NCI-H748 (cell line): ENCODE measurements at regions not wholly inside any gene's neighbourhood (a gene's known extent, or its start where the extent isn't known, plus 50 kb on each side); places are given as distances from the start of the nearest gene placed in this dataset.

Experiments
- DNase-seq: peaks from one replicate; lab custom pipeline; 2025; ENCODE audit not compliant: unreplicated experiment; lab: John Stamatoyannopoulos, UW

DNA sequence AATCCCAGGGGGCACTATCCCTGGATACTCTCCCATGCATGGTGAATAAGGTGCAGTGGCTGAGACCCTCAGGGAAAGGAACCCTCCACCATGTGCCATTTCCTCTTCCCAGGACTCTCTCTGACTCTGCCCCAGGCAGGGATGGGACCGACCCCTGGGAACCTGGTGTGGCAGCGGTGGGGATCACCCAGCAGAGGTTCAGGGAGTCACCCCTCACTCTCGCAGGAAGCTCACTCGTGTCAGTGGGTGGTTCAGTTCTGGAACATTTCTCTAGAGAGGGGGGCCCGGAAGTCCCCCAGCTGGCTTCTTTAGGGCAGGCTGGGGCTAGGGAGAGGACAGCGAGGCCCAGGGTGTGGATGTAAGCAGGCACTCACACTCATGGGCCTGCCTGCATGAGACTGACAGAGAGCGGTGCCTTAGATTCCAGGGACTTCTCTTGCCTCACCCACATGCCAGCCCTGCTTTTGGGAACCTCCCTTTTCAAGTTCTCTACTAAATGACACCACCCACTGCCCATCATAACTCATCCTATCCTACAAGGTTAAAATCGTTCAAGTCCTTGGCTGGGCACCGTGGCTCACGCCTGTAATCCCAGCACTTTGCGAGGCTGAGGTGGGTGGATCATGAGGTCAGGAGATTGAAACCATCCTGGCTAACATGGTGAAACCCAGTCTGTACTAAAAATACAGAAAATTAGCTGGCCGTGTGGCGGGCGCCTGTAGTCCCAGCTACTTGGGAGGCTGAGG, 109.7 kb upstream of the SDK2 start:
- no peak for DNase-seq

DNA sequence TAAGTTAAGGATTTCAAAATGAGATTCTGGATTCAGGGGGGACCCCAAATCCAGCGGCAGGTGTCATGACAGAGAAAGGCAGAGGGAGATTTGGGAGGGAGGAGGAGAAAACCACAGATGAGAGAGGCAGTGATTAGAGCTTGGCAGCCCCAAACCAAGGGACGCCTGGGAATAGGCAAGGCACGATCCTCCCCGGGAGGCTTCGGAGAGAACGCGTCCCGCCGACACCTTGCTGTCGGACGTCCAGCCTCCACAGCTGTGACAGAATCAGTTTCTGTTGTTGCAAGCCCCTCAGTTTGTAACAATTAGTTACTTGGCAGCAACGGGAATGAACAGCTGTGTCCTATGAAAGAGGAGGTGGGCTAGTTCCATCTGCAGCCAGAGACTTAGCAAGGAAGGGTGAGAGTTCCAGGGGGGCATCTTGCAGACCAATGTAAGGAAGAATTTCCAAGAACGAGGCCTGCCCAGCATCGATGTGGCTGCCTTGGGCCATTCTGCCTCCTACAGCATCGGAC, 110.7 kb upstream of the SDK2 start:
- DNase-seq, result no peak

DNA sequence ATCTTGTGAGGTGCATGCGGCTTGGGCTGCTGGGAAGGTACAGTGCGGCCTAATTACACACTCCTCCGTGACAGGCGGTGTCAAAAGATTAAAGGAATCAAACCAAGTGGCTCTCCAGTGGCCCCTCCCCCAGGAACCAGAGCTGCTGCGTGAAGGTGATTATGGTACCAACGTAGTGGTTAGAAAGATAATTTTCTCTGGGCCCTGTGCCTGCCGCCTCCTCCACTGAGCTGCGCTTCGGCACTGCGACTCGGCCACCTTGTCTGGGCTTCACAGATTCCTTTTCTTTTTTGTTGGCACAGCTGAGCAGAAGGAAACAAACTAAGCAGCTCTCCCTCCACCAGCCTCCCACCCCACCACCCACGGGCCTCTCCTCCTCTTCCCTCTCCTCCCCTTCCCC, 113.2 kb upstream of the SDK2 start:
- DNase-seq, result peak; percentile 93

DNA sequence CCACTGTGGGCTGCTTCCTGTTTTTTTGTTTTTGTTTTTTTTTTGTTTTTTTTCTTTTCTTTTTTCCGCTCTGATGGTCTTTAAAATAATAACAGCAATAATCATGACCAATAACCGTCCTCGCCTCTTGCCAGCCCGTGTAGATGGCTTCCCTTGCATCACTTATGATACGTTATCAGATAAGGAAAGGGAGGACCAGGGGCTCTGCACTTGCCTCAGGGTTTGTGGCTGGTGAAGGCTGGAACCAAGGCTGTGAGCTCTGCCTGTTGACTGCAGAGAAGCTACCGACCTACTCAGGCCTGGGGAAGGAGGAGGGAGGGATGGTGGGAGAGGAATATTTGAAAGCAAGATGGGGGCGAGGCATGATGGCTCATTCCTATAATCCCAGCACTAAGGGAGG, 114.0 kb upstream of the SDK2 start:
- DNase-seq, result no peak

DNA sequence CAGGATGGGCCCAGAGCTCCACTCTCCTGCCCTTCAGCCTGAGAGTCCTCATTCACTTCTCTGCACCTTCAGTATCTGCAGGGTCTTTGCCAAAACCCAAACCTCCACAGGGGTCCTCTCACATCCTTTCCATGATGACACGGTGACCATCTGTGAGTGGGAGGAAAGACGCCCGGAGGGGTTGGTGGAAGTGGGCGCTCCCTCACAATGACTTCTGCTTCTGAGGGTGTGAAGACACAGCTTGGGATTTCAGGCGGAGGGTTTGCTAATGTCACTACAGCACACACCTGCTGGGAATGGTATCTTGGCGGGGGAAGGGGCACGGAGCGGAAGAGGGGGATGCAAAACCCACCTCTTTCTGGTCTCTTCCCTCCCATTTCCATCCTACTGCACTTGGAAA, 115.1 kb upstream of the SDK2 start:
- no peak for DNase-seq

DNA sequence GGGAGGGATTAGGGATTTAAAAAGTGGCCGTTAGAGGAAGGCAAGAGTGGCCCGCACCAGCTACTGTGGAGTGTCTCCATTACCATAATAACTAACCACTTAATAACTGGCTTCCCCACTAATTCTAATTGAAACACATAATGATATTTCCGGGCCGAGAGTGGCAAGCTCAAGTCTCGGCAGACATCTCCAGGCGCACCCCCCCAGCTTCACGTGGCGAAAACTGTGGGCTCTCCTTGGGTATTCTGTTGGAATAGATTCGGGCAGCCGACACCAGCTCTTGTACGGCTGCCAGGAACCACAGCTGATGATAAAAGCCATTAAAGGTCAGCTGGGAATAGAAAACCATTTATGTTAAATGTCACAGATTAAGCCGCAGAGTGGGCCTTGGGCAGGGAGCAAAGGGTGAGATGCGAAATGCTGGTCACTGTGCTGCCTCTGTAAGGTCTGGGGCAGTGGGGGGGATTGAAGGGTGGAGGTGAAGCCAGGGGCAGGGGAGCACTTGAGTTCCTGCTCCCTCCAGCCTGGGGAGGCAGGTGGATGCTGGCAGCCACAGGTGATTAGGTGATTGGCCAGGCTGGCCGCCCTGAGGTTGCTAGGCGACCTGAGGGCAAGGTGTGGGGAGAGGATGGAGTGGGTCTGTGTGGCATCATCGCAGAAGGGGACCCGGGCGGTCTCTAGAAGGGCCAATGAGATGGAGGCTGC, 115.6 kb upstream of the SDK2 start:
- peak; percentile 94 for DNase-seq

DNA sequence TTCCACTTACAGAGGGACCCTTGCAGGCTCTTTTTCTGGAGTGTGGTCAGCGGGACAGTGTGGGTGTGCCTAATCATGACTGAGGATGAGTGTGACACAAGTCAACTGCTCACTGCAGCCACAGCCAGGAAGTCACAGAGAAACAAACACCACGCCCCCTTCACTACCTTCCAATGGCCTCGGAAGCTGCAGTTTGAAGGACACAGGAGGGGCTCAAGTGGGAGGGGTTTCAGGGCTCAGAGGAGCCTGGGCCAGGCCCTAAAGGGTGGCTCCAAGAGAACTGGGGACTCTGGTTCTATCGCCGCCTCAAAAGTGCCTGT, 116.2 kb upstream of the SDK2 start:
- peak; percentile 94 for DNase-seq

DNA sequence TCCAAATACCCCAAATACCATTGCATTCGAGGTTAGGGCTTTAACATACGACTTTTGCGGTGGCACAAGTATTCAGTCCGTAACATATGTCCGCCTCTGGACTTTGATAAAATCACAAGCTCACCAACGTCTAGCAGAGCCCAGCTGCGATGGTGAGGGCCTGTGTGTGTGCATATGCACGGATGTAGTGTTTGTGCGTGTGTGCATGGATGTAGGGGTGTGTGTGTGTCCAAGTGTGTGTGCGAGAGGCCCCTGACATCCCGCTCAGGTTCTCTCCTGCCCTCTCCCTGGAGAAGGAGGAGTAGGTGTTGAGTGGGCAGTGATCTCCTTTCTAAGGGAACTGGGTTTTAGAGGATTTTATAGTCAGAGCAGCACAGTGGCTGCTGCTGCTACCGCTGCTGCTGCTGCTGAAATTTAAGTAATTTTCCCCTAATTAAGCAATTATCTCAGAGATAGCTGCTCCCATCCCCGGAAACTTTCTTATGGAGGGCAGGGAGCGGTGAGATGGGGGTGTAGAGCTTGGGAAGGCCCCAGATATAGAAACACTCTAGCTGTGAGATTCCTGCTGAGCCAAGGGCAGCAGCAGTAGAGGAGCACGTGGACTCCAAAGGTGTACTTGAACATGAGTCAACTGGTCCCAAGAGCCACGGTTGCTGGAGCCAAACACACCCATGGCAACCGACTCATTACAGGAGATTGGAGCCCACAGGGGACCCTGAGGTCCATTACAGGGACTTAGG, 121.7 kb upstream of the SDK2 start:
- peak; percentile 50 for DNase-seq

DNA sequence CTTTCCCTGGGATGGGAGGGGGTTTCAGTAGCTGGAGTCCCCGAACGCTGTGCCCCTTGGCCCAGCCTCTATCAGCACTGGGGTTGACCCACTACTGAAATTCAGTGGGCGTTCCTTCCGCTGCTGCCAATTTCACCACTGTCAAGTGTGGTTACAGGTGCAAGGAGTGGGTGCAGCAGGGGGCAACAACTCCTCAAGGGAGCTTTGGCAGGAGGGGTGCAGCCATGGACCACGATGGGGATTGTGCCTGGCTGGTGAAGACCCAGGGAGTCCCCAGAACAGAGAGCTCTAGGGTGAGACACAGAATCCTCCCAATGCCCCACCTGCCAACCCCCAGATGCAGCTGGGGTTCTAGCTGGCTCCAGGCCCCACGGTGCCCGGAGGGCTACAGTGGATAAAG, 123.5 kb upstream of the SDK2 start:
- no peak for DNase-seq

DNA sequence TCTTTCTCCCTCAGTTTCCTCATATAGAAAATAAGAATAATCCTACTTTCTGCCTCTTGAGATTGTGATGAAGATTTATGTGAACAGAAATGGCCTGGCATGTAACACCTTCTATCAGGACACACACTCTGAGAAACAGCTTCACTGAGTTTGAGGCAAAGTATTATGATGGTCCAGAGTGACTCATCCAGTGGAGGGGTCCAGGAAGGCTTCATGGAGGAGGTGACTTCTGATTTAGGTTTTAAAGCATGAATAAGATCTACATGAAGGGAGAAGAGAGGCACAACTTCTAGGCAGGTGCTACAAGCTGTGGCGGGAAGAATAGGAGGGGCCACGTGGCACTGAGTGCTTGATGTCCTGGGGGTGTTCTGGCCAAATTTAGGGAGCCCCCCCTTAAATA, 124.4 kb upstream of the SDK2 start:
- no peak for DNase-seq

DNA sequence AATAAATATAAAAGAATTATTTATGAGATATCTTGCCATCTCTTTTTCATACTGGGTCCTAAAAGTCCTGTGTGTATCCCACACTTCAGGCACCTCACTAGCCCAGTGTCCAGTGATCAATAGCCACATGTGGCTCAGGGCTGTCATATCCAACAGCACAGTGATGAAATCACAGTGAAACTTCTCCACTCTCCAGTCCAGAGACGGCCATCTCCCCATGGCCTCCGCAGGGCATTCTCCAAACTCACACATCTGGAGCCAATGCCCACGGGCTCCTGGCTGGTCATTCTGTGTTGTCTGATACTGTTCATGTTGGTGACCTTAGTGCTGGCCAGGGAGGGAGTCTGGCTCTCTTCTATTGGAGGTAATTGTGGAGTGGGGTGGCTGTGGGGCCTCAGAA, 125.2 kb upstream of the SDK2 start:
- DNase-seq, result no peak

DNA sequence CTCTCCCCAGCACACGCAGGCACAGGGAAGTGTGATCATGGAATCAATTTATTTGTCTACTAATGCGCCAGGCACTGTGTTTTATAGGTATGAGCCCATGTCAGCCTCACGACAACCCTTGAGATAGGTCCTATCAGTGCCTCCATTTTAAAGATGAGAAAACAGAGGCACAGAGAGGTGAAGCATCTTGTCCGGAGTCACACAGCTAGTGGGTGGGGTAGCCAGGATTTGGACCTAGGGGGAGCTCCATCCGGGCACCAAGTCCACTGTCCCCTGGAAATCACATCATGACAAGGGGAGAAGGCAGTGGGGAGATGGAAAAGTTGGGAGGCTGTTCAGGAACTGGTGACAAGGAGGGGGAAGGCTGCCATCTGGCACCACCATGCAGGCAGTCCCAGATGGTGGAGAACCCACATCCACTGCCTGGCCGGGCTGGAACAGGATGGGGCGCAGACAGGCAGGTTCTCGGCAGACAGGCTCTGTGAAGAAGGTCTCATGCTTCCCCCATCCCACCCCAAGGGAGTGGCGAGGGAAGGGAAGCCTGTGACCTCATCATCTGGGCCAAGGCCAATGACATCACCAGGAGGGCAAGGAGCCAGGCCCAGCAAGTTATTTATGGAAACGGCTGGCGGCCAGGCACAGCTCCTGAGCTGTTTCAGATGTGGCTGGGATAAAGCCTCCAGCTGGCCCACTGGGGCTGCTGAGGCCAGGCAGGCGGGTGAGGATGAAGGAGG, 126.0 kb upstream of the SDK2 start:
- DNase-seq, result peak; percentile 21

DNA sequence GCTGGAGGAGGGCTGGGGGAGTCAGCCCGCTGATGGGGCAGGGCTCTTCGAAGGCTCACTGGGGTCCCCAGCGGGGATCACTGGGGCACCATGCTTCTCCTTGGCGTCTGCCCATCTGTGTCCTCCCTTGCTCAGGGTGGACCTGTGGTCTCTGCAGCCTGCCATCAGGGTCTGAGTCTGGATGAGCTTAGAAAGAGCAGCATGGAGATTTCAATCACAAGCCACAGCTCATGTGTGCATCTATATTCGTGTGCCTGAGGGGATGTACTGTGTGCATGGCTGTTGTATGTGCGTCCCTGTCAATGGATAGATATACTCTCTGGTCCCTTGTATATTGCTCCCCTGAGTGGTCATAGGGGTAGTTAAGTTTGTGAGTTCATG, 126.6 kb upstream of the SDK2 start:
- DNase-seq, result no peak

DNA sequence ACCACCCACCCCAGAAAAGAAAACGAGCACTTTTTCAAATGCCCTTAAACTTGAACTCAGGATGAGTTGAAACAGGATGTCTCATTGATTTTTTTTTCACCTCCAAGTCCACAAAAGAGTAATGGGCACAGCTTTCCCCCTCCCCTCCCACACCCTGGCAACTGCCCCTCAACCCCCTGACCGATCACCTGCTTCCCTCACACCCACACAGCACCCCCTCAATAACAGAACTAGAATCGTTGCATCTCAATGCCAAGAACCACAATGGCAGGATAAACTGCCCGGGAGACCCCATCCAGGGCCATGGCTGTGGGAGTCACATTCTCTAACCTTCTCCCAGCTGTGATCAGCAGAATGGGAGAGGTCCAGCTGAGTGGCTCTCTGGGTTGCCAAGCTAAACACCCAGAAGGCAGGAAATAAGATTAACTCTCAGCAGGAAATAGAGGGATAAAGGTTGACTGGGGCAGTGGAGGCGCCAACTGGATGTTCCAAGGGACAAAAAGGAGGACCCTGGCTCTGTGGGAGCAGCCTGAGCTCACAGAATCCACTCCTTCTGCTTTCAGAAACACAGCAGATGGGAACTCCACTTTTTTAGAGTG, 128.0 kb upstream of the SDK2 start:
- DNase-seq, result no peak

DNA sequence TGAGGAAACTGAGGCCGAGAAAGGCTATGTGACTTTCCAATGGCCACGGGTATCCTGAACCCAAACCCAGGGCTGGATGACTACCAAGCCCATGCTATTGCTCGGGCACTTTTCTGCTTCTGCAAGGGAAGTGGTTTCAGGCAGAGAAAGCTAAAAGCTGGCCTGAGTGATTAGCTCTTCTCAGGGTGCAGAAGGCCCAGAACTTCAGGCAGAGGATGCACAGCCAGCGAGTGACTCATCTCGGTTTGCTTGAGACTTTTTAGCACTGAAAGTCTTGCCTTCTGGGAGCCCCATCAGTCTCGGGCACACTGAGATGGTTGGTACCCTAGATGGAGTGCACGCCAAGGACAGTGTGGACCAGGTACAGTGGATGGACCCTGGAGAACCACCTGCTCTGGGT, 129.5 kb upstream of the SDK2 start:
- no peak for DNase-seq

DNA sequence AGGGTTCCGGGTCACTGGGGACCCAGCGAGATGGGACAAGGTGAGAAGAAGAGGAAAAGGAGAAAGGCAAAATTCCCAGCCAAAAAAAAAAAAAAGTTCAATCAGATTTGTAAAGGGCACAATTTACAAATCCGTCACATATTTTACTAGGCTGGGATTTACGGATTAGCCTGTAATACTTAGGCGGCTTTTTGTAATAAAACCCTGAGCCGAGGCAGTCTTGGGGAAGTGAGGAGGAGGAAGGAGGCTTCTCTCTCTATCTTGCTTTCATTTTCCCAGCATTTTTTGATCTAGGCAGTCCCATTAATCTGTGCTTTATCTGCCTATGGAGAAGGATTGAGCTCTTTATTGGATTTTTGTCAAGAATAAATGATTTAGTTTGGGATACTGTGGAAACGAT, 130.6 kb upstream of the SDK2 start:
- no peak for DNase-seq

DNA sequence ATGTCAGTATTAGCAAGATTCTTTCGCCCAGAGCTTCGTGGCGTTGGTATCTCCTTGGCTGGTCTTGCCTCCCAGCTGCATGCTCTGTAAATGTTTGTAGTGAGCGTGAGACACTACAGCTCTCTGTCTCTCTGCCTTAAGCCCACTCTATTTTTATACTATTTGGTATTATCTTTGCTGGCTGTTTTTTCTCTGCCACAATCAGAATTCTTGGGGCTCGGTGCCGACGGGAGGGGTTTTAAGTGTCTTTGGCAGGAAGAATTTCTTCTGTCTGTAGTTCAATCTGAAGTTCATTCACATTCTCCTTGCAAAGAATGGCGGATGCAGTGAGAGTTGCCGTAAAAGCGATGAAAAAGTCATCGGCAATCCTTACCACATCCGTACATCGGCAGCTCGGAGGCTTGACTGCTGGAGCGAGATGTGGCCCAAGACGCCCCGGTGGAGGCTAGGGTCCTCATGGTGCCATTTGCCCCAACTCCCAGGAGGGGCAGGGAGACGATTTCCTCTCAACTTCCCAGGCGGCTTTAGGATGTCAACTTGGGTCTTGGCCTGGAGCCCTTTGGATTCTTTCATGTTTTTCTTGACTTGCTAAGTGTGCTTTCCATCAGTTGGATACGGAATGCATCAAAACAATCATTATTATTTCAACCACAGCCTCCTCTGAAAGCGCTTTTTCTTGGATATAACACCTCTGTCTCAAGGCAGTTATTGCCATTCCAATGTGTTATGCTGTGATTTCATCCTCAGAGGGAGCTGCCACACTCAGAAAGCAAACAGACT, 132.3 kb upstream of the SDK2 start:
- no peak for DNase-seq

DNA sequence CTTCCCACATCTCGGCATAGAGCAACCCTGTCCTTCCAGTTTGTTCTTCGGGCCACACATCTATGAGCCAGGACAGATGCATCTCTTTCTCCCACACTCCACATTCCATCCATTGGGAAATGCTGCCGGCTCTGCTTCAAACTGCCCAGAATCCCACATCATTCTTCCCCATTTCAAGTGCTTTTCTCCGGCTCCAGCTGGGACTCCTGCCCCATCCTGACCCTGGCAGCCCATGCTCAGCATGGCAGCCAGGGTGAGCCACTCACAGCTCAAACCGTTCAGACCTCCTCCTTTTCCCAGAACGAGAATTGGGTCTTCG, 132.8 kb upstream of the SDK2 start:
- DNase-seq, result no peak

DNA sequence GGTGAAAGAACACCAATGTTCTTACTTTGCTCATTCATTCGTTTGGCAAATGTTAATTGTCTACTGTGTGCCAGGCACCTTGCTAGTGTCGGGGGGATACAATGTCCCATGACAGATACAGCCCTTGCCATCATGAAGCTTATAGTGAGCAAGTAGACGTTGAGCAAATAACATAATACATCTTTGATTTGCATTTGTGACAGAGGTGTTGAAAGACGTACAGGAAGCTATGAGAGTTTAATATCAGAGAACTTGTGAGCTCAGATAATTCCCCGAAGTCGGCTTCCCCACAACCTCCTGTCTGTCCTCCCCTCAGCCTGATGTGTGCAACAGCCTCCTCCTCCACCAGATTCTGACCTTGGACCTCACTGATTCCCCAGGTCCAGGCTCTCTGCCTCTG, 138.0 kb upstream of the SDK2 start:
- DNase-seq, result no peak

DNA sequence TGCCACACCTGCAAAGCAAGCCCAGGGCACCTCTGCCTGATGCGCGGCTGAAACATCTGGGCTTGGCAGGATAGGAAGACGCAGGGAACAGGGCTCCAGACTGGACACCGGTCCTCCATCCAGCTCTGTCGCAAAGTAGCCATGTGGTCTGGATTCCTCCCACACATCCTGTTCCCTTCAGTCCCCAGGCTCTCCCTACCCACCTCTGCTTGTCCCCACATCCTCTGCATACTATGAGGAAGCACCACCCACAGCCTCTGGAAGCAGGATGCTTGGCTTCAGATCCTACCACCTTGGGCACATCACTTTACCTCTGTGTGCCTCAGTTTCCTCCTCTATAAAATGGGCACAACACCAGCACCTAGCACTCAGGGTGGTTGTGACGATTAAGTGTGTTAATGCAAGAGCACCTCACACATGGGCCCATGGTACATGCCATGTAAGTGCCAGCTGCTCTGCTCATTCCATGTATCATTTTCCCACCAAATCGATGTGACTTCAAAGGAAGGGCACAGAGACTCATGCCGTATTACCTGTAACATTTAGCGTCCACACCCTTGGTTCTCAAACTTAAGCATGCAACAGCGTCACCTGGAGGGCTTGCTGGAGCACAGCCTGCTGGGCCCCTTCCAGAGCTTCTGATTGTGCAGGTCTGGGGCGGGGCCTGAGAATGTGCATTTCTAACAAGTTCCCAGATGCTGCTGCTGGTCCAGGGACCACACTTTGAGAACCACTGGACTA, 138.6 kb upstream of the SDK2 start:
- peak; percentile 45 for DNase-seq
